VCaP (cell line): ENCODE measurements at regions not wholly inside any gene's neighbourhood (a gene's known extent, or its start where the extent isn't known, plus 50 kb on each side); places are given as distances from the start of the nearest gene placed in this dataset.
"Not testable (repeated sequence)": the region's sequence is repeated elsewhere in the genome, so short reads cannot be mapped to it uniquely, and the experiment has no call there.

Experiments used
- H3K27ac ChIP-seq: fragments of 450-650 bp; 2 replicates; pipeline ENCODE4 v1.5.1; 2017
- TF ChIP-seq, protein P1 (sequence below): fragments of 450-650 bp; conservative IDR thresholded peaks from 2 replicates; pipeline ENCODE4 v1.5.1; 2017; ENCODE audit warnings: mild to moderate bottlenecking, moderate library complexity

DNA sequence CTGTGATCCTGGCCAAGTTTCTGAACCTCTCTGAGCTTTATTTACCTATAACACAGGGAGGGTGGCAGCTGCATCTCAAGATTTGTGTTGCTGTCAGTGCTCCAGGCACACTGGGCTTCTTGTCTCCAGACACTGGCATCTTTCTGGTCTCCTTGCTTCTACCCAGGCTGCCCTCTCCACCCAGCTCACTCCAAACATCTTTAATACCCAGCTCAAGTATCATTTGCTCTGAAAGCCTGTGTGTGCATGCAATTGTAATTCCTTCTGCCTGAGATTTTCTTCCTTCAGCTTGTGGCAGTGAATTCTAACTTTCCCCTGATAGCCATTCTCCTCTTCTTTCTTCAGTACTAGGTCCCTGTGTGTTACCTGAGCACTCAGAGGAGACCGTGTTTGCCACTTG, 50.7 kb upstream of the USP7 start:
- TF ChIP-seq, protein P1, sequence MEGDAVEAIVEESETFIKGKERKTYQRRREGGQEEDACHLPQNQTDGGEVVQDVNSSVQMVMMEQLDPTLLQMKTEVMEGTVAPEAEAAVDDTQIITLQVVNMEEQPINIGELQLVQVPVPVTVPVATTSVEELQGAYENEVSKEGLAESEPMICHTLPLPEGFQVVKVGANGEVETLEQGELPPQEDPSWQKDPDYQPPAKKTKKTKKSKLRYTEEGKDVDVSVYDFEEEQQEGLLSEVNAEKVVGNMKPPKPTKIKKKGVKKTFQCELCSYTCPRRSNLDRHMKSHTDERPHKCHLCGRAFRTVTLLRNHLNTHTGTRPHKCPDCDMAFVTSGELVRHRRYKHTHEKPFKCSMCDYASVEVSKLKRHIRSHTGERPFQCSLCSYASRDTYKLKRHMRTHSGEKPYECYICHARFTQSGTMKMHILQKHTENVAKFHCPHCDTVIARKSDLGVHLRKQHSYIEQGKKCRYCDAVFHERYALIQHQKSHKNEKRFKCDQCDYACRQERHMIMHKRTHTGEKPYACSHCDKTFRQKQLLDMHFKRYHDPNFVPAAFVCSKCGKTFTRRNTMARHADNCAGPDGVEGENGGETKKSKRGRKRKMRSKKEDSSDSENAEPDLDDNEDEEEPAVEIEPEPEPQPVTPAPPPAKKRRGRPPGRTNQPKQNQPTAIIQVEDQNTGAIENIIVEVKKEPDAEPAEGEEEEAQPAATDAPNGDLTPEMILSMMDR = no peak
- H3K27ac ChIP-seq = no peak overlapping the region

GRCh38 chr16:9015489-9015888, 51.8 kb upstream of the USP7 start:
- H3K27ac ChIP-seq = no peak overlapping the region
- TF ChIP-seq, protein P1 = no peak

DNA sequence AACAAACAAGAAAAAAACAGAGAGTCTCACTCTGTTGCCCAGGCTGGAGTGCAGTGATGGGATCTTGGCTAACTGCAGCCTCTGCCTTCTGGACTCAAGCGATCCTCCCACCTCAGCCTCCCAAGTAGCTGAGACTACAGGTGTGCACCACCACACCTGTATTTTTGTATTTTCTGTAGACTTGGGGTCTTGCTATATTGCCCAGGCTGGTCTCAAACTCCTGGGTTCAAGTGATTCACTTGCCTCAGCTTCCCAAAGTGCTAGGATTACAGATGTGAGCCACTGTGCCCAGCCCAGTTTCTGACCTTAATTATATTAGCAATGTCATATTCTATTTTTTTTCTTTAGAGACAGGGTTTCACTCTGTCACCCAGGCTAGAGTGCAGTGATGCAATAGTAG, 52.3 kb upstream of the USP7 start:
- H3K27ac ChIP-seq = not testable (repeated sequence)

DNA sequence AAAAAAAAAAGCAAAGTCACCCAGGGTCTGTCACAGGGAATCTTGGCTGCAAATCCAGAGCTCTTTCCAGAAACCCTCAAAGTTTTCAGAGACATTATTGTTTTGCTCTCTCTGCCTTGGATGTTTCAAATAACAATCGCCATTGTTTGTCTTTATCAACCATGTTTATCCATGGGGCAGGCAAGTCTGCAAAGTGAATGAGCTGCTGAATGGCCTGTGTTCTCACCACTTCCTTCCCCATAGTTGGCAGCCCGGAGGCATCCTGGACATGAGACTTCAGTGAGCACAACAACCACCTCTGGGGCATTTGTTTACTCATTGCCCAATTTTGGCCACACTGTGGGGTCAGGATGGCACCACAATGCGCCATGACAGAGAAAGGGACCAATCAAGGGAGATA, 53.1 kb upstream of the USP7 start:
- TF ChIP-seq, protein P1 = no peak
- H3K27ac ChIP-seq = no peak overlapping the region

GRCh38 chr16:9027070-9027799, 63.5 kb upstream of the USP7 start:
- no peak overlapping the region for H3K27ac ChIP-seq
- TF ChIP-seq, protein P1 = no peak

GRCh38 chr16:9028491-9028890, 63.0 kb upstream of the HAPSTR1 start:
- H3K27ac ChIP-seq = not testable (repeated sequence)

GRCh38 chr16:9031107-9031506, 60.3 kb upstream of the HAPSTR1 start:
- TF ChIP-seq, protein P1 = no peak
- H3K27ac ChIP-seq = no peak overlapping the region

- no peak overlapping the region for H3K27ac ChIP-seq
- TF ChIP-seq, protein P1 = peak; percentile 62
Observed at GRCh38 chr16:9033125-9033830, 58.2 kb upstream of the HAPSTR1 start.
